Caki2 (cell line): ENCODE measurements at regions not wholly inside any gene's neighbourhood (a gene's known extent, or its start where the extent isn't known, plus 50 kb on each side); places are given as distances from the start of the nearest gene placed in this dataset.
A peak's percentile ranks its signal among the peaks of the same experiment; 100 is the strongest.

ENCODE experiments used
- DNase-seq: peaks from one replicate; pipeline ENCODE4 v3.0.0-alpha.2; 2015; ENCODE audit warnings: low read depth
- in situ Hi-C: cut with HindIII; loops from 2 replicates; pipeline ENCODE4 v1.10.0; 2016; ENCODE audit warnings: low sequenced_read_pairs, low pct_unique_long_range_greater_than_20kb, mixed read lengths

GRCh38 chr5:61897251-61897650 is 408.8 kb upstream of the KIF2A start:
- no peak for DNase-seq
- in situ Hi-C loops, result no loop called here

- in situ Hi-C loops, result no loop called here
- DNase-seq, result no peak
Measured at GRCh38 chr5:61901997-61902396, 404.0 kb upstream of the KIF2A start.

GRCh38 chr5:61904730-61905129 is 401.3 kb upstream of the KIF2A start:
- no peak for DNase-seq
- in situ Hi-C loops, result no loop called here

- in situ Hi-C loops, result no loop called here
- DNase-seq, result no peak
Measured at GRCh38 chr5:61905613-61906012, 400.4 kb upstream of the KIF2A start.

GRCh38 chr5:61906820-61907219 is 399.2 kb upstream of the KIF2A start:
- no peak for DNase-seq
- in situ Hi-C loops, result no loop called here

GRCh38 chr5:61907995-61908394 is 398.0 kb upstream of the KIF2A start:
- in situ Hi-C loops, result no loop called here
- DNase-seq, result no peak

GRCh38 chr5:61910771-61911170 is 395.2 kb upstream of the KIF2A start:
- DNase-seq, result no peak
- in situ Hi-C loops, result no loop called here

- in situ Hi-C loops, result no loop called here
- DNase-seq, result no peak
Measured at GRCh38 chr5:61912559-61912958, 393.4 kb upstream of the KIF2A start.

- in situ Hi-C loops, result no loop called here
Measured at GRCh38 chr5:61915646-61916045, 390.4 kb upstream of the KIF2A start.

GRCh38 chr5:61916621-61917620 is 389.1 kb upstream of the KIF2A start:
- in situ Hi-C loops, result no loop called here
- peak; percentile 66 for DNase-seq

More at GRCh38 chr5:61915646-61916045, 390.4 kb upstream of the KIF2A start:
- DNase-seq, result no peak

GRCh38 chr5:61918611-61919010 is 387.4 kb upstream of the KIF2A start:
- in situ Hi-C loops, result no loop called here
- no peak for DNase-seq

GRCh38 chr5:61919920-61920319 is 386.1 kb upstream of the KIF2A start:
- no peak for DNase-seq
- in situ Hi-C loops, result no loop called here

GRCh38 chr5:61924251-61924650 is 381.8 kb upstream of the KIF2A start:
- no peak for DNase-seq
- in situ Hi-C loops, result no loop called here

- no peak for DNase-seq
- in situ Hi-C loops, result no loop called here
Measured at GRCh38 chr5:61926911-61927310, 379.1 kb upstream of the KIF2A start.

GRCh38 chr5:61931236-61931635 is 374.8 kb upstream of the KIF2A start:
- no peak for DNase-seq
- in situ Hi-C loops, result no loop called here

- peak; percentile 35 for DNase-seq
Measured at GRCh38 chr5:61933787-61934626, 372.0 kb upstream of the KIF2A start.

GRCh38 chr5:61941637-61942036 is 364.4 kb upstream of the KIF2A start:
- DNase-seq, result no peak
- in situ Hi-C loops, result no loop called here

More at GRCh38 chr5:61933787-61934626, 372.0 kb upstream of the KIF2A start:
- in situ Hi-C loops, result no loop called here

- no peak for DNase-seq
- in situ Hi-C loops, result no loop called here
Measured at GRCh38 chr5:61942462-61943049, 363.4 kb upstream of the KIF2A start.

GRCh38 chr5:61943713-61944112 is 362.3 kb upstream of the KIF2A start:
- in situ Hi-C loops, result no loop called here
- no peak for DNase-seq
